WERI-Rb-1 (cell line): ENCODE measurements at regions not wholly inside any gene's neighbourhood (a gene's known extent, or its start where the extent isn't known, plus 50 kb on each side); places are given as distances from the start of the nearest gene placed in this dataset.
A peak's percentile ranks its signal among the peaks of the same experiment; 100 is the strongest.

ENCODE experiments used
- DNase-seq: peaks from one replicate; pipeline ENCODE4 v3.0.0-alpha.2; 2020
- H3K27ac ChIP-seq: fragments of 250-450 bp; sonication (Bioruptor Pico); 2 replicates; pipeline ENCODE4 v1.5.1; 2020; ENCODE audit warnings: mild to moderate bottlenecking, moderate library complexity
- H3K27me3 ChIP-seq: fragments of 250-450 bp; sonication (Bioruptor Pico); 2 replicates; pipeline ENCODE4 v1.5.1; 2021; ENCODE audit warnings: mild to moderate bottlenecking, low read depth, moderate library complexity; ENCODE audit not compliant: insufficient read depth, severe bottlenecking
- H3K36me3 ChIP-seq: fragments of 250-450 bp; sonication (Bioruptor Pico); 2 replicates; pipeline ENCODE4 v1.5.1; 2020; ENCODE audit warnings: mild to moderate bottlenecking, moderate library complexity
- H3K4me3 ChIP-seq: 2 replicates; pipeline ENCODE4 v1.5.1; 2011; ENCODE audit warnings: low read depth, mild to moderate bottlenecking, control low read depth, low read length
- H3K9me3 ChIP-seq: fragments of 250-450 bp; sonication (Bioruptor Pico); 2 replicates; pipeline ENCODE4 v1.5.1; 2021; ENCODE audit warnings: mild to moderate bottlenecking, moderate library complexity; ENCODE audit not compliant: severe bottlenecking
- CTCF ChIP-seq: IDR thresholded peaks from 2 replicates; pipeline ENCODE4 v1.5.1; 2011; ENCODE audit warnings: low read depth, mild to moderate bottlenecking, control low read depth, inconsistent platforms, low read length

- no peak for DNase-seq
- Histone ChIP-seq H3K27ac (no peak overlapping the region), H3K27me3 (no peaks in the 10 kb centered on the region), H3K4me3 (no peak overlapping the region), H3K36me3 (no peaks in the 10 kb centered on the region), H3K9me3 (no peaks in the 10 kb centered on the region)
- TF ChIP-seq CTCF, result no peak
These were observed 387.3 kb upstream of the TECRL start for GRCh38 chr4:64796581-64796980.

- no peaks in the 10 kb centered on the region for H3K36me3 ChIP-seq
- H3K4me3 ChIP-seq, result no peak overlapping the region
- H3K9me3 ChIP-seq, result no peaks in the 10 kb centered on the region
- no peak for DNase-seq
- TF ChIP-seq CTCF, result no peak
- H3K27me3 ChIP-seq, result no peaks in the 10 kb centered on the region
- H3K27ac ChIP-seq, result no peak overlapping the region
These were observed 374.9 kb upstream of the TECRL start for GRCh38 chr4:64784125-64784524.

DNA sequence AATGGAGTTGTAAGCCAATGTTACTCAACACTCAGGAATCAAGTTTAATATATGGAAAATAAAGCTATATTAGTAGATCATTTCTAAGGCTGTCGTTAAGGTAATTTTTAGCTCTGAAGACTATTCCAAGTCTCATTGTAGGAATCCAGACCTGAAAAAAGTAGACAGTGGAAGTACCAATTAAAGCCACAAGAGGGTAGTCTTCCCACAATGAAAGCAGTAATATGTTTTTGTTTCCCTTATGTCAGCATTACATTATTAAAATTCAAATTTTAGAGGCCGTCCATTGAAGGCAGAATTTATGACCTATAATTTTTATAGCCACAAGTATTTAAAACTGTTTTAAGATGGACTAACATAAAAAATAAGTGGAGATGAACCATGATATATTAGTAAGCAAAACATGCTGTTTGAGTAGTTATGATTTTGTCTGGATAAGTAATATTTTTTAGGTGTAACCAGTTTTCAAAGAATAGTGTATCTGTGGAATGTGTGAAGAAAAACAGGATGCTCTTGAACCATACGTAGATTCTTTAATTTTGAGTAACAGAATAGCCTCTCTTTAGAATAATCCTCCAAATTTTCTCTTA, 372.6 kb upstream of the TECRL start:
- H3K36me3 ChIP-seq, result no peaks in the 10 kb centered on the region
- no peak overlapping the region for H3K4me3 ChIP-seq
- no peaks in the 10 kb centered on the region for H3K9me3 ChIP-seq
- peak; percentile 26; the same call in 1 of the 2 replicates for TF ChIP-seq CTCF
- H3K27ac ChIP-seq, result no peak overlapping the region
- DNase-seq, result no peak
- H3K27me3 ChIP-seq, result no peaks in the 10 kb centered on the region

DNA sequence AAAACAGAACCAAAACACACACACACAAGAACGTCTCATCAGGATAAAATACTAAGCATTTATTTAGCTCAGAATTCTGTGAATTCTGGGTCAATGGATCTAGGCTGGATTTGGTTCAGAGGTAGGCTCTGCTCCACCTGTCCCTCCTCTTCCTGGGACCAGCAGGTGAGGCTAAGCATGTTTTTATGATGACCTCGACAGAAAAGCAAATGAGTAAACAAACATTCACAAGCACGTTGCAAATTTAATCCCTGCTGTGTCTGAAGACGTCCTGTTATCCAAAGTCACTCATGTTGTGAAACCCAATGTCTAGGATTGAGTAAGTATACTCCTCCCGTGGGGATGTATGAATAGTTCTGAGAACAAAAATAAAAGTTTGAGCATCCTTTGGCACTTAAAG, 371.4 kb upstream of the TECRL start:
- no peak for DNase-seq
- no peak for TF ChIP-seq CTCF

DNA sequence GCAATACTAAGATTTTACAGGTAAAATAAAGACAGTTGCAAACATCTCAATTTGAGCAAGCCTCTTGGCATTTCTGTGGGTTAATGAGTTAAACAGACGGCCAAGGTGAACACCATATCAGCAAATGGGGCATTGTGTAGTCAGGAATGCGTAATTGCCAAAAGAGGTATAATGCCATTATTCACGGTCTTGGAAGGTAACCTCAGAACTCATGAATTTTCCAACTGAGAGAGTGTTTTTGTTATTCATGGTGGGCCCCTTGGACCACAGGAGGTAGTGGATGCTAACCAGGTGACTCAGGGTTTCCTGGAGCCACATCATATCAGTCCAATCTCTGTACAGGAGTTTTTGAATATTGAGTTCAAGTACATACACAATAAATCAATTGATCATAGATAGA, 368.0 kb upstream of the TECRL start:
- TF ChIP-seq CTCF, result no peak
- H3K9me3 ChIP-seq, result no peaks in the 10 kb centered on the region
- H3K4me3 ChIP-seq, result no peak overlapping the region
- H3K27ac ChIP-seq, result no peak overlapping the region
- H3K27me3 ChIP-seq, result no peaks in the 10 kb centered on the region
- DNase-seq, result no peak
- H3K36me3 ChIP-seq, result no peaks in the 10 kb centered on the region

More for the DNA sequence above, 371.4 kb upstream of the TECRL start:
- H3K4me3 ChIP-seq, result no peak overlapping the region
- H3K27ac ChIP-seq, result no peak overlapping the region
- H3K27me3 ChIP-seq, result no peaks in the 10 kb centered on the region
- H3K36me3 ChIP-seq, result no peaks in the 10 kb centered on the region
- H3K9me3 ChIP-seq, result no peaks in the 10 kb centered on the region

DNA sequence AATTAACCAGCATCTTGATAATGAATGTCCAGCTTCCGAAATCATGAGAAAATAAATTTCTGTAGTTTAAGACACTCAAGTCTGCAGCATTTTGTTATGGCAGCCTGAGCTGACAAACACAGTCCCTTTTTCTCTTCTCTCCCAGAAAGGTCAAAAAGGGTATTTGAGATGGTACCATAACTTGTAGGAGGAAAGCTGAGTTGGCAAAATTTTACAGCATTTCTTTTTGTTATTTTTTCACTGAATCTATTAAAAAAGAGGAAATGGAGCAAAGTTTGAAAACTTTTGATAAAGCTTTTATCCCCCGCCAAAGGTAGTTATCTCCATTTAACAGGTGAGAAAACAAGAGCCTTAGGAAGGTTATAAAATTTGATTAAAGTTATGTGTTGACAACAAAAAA, 367.6 kb upstream of the TECRL start:
- no peak for TF ChIP-seq CTCF
- Histone ChIP-seq H3K4me3 (no peak overlapping the region), H3K36me3 (no peaks in the 10 kb centered on the region), H3K9me3 (no peaks in the 10 kb centered on the region), H3K27ac (no peak overlapping the region), H3K27me3 (no peaks in the 10 kb centered on the region)
- DNase-seq, result no peak
